Activated naive CD8-positive, alpha-beta T cell treated with anti-CD3 and anti-CD28 coated beads for 36 hours (primary cell): ENCODE measurements at regions not wholly inside any gene's neighbourhood (a gene's known extent, or its start where the extent isn't known, plus 50 kb on each side); places are given as distances from the start of the nearest gene placed in this dataset.
"Not testable (repeated sequence)": the region's sequence is repeated elsewhere in the genome, so short reads cannot be mapped to it uniquely, and the experiment has no call there.

Source experiments
- DNase-seq: peaks from one replicate; pipeline ENCODE4 v3.0.0; 2021
- H3K27ac Mint-ChIP-seq: one replicate; pipeline ENCODE4 v1.8.0; 2022; ENCODE audit warnings: mild to moderate bottlenecking, moderate library complexity, mixed read lengths
- H3K27me3 Mint-ChIP-seq: one replicate; pipeline ENCODE4 v1.8.0; 2022; ENCODE audit warnings: mild to moderate bottlenecking, mixed read lengths
- H3K36me3 Mint-ChIP-seq: one replicate; pipeline ENCODE4 v1.8.0; 2021; ENCODE audit warnings: mild to moderate bottlenecking, mixed read lengths
- H3K4me1 Mint-ChIP-seq: one replicate; pipeline ENCODE4 v1.8.0; 2021; ENCODE audit warnings: mixed read lengths
- H3K4me3 Mint-ChIP-seq: one replicate; pipeline ENCODE4 v1.8.0; 2022; ENCODE audit warnings: mild to moderate bottlenecking, moderate library complexity, mixed read lengths
- H3K9me3 Mint-ChIP-seq: one replicate; pipeline ENCODE4 v1.8.0; 2022; ENCODE audit warnings: mixed read lengths

DNA sequence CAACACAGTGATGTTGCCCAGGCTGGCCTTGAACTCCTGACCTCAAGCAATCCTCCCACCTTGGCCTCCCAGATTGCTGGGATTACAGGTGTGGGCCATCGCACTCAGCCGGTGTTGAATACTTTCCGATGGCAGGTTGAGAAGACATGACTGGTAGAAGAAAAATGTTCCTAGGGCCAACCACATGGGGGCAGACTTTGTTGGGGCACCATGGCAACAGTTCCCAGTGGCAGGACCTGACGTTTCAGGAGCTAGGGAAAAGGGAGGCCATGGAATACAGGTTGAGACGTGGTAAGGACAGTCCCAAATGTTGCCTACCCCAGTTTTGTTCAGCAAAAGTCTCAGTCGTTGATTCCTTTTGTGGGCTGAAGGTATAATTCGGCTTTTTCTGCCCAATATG, 134.6 kb downstream of the ASMT start:
- no peak for DNase-seq
- Mint-ChIP-seq H3K27me3 (no peaks in the 10 kb centered on the region), H3K36me3 (peaks cover 58% of the 10 kb centered on the region), H3K4me3 (no peak overlapping the region), H3K27ac (no peak overlapping the region), H3K9me3 (peaks cover 16% of the 10 kb centered on the region), H3K4me1 (peaks cover 4% of the 10 kb centered on the region)

DNA sequence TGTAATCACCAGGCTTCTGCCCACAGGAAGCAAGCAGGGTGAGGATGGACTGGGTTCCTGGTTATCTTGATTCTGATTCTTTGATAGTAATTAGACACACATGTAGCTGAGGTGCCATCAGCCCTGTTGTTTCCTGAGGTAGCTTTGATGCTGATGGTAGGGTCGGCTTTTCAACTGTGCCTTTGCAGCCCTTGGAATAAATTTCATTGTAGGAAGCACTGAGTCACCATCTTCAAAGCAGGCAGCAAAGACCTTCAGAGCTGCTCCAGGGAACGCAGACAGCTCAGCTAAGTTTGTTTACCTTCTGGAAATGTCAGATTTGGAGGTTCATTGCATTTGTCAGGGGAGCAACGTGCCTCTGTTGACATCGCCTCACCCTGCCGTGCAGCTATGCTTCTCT, 135.4 kb downstream of the ASMT start:
- no peaks in the 10 kb centered on the region for H3K27me3 Mint-ChIP-seq
- no peak for DNase-seq
- H3K4me3 Mint-ChIP-seq, result no peak overlapping the region
- peaks cover 53% of the 10 kb centered on the region for H3K36me3 Mint-ChIP-seq
- peaks cover 17% of the 10 kb centered on the region for H3K9me3 Mint-ChIP-seq
- H3K4me1 Mint-ChIP-seq, result peaks cover 4% of the 10 kb centered on the region
- H3K27ac Mint-ChIP-seq, result no peak overlapping the region

DNA sequence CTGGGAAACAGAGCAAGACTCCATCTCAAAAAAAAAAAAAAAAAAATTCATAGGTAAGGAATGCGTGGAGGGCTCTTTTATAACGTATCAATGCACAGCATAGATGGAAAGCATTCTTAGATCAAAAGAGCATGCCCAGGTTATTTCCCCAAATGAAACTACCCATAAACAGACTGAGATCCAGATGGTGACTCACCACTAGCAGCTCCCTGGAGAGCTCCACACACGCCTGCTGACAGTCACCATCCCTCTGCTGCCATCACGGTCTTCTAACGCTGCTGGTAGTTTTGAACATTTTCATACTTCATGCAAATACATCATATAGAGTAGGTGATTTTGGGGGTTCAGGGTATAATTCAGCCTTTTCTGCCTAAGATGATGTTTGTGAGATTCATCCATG, 136.9 kb downstream of the ASMT start:
- Mint-ChIP-seq H3K4me3 (no peak overlapping the region), H3K9me3 (peaks cover 19% of the 10 kb centered on the region), H3K27ac (no peak overlapping the region), H3K27me3 (no peaks in the 10 kb centered on the region), H3K36me3 (peaks cover 51% of the 10 kb centered on the region), H3K4me1 (peaks cover 4% of the 10 kb centered on the region)
- no peak for DNase-seq

GRCh38 chrX:1752799-1753198, 137.9 kb downstream of the ASMT start:
- not testable (repeated sequence) for H3K4me1 Mint-ChIP-seq, H3K4me3 Mint-ChIP-seq, H3K27me3 Mint-ChIP-seq, DNase-seq, H3K27ac Mint-ChIP-seq
- H3K36me3 Mint-ChIP-seq, result peaks cover 51% of the 10 kb centered on the region
- peaks cover 21% of the 10 kb centered on the region for H3K9me3 Mint-ChIP-seq

- no peak for DNase-seq
- no peak overlapping the region for H3K27ac Mint-ChIP-seq
- H3K4me3 Mint-ChIP-seq, result no peak overlapping the region
- H3K4me1 Mint-ChIP-seq, result peaks cover 4% of the 10 kb centered on the region
- peaks cover 21% of the 10 kb centered on the region for H3K9me3 Mint-ChIP-seq
- H3K36me3 Mint-ChIP-seq, result peaks cover 51% of the 10 kb centered on the region
- no peaks in the 10 kb centered on the region for H3K27me3 Mint-ChIP-seq
These were observed 139.2 kb downstream of the ASMT start for GRCh38 chrX:1754077-1754476.

DNA sequence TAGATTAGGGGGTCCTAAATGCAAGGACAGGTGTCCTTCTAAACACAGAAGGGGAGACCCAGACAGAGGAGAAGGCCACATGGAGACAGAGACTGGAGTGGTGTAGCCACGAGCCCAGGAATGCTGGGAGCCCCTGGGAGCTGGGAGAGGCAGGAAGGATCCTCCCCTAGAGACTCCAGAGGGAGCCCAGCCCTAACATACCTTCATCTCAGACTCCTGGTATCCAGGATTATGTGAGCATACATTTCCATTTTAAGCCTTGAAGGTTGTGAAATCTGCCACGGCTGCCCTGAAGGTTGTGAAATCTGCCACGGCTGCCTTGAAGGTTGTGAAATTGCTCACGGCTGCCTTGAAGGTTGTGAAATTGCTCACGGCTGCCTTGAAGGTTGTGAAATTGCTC, 148.4 kb downstream of the ASMT start:
- Mint-ChIP-seq H3K4me3 (no peak overlapping the region), H3K9me3 (peaks cover 21% of the 10 kb centered on the region), H3K27me3 (no peaks in the 10 kb centered on the region), H3K27ac (no peak overlapping the region), H3K36me3 (peaks cover 45% of the 10 kb centered on the region), H3K4me1 (no peaks in the 10 kb centered on the region)
- DNase-seq, result no peak

GRCh38 chrX:1764883-1765364, 150.1 kb downstream of the ASMT start:
- peaks cover 25% of the 10 kb centered on the region for H3K9me3 Mint-ChIP-seq
- H3K27me3 Mint-ChIP-seq, H3K4me3 Mint-ChIP-seq, H3K4me1 Mint-ChIP-seq, DNase-seq, H3K27ac Mint-ChIP-seq: not testable (repeated sequence)
- peaks cover 39% of the 10 kb centered on the region for H3K36me3 Mint-ChIP-seq

GRCh38 chrX:1767026-1767425, 152.2 kb downstream of the ASMT start:
- no peak for DNase-seq
- Mint-ChIP-seq H3K4me1 (no peaks in the 10 kb centered on the region), H3K27ac (no peak overlapping the region), H3K36me3 (peaks cover 32% of the 10 kb centered on the region), H3K27me3 (no peaks in the 10 kb centered on the region), H3K9me3 (peaks cover 36% of the 10 kb centered on the region), H3K4me3 (no peak overlapping the region)

GRCh38 chrX:1778817-1779216, 164.0 kb downstream of the ASMT start:
- no peak for DNase-seq
- Mint-ChIP-seq H3K4me3 (no peak overlapping the region), H3K27ac (no peak overlapping the region), H3K27me3 (no peaks in the 10 kb centered on the region), H3K4me1 (no peaks in the 10 kb centered on the region), H3K9me3 (peaks cover 6% of the 10 kb centered on the region), H3K36me3 (peaks cover 8% of the 10 kb centered on the region)

GRCh38 chrX:1779626-1780025, 164.8 kb downstream of the ASMT start:
- H3K4me3 Mint-ChIP-seq, result no peak overlapping the region
- DNase-seq, result no peak
- peaks cover 7% of the 10 kb centered on the region for H3K9me3 Mint-ChIP-seq
- no peaks in the 10 kb centered on the region for H3K27me3 Mint-ChIP-seq
- no peaks in the 10 kb centered on the region for H3K4me1 Mint-ChIP-seq
- no peak overlapping the region for H3K27ac Mint-ChIP-seq
- peaks cover 11% of the 10 kb centered on the region for H3K36me3 Mint-ChIP-seq

DNA sequence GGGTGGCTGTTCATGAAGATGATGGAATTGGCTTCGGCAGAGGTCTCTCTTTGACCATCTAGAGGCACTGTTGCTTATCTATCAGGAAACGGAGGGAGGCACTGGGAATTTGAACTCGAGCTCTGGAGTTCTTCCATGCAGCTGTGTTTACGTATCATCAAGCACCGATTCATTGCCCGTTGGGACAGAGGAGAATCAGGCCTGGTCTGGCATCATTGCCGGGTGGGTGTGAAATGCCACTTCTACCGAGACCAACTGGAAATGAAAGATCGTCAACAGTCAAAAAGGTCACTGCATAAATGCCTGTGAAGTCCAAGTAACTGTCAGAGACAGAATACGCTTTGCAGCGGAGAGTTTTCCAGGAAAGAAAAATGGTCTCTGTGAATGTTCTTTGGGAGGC, 166.9 kb downstream of the ASMT start:
- H3K4me3 Mint-ChIP-seq, result no peak overlapping the region
- H3K9me3 Mint-ChIP-seq, result peaks cover 17% of the 10 kb centered on the region
- H3K4me1 Mint-ChIP-seq, result no peaks in the 10 kb centered on the region
- H3K27me3 Mint-ChIP-seq, result no peaks in the 10 kb centered on the region
- H3K27ac Mint-ChIP-seq, result no peak overlapping the region
- peaks cover 14% of the 10 kb centered on the region for H3K36me3 Mint-ChIP-seq
- DNase-seq, result no peak

- no peak for DNase-seq
- Mint-ChIP-seq H3K27me3 (no peaks in the 10 kb centered on the region), H3K4me1 (no peaks in the 10 kb centered on the region), H3K36me3 (peaks cover 12% of the 10 kb centered on the region), H3K4me3 (no peak overlapping the region), H3K9me3 (peaks cover 17% of the 10 kb centered on the region), H3K27ac (no peak overlapping the region)
These were observed 169.9 kb downstream of the ASMT start for GRCh38 chrX:1784773-1785172.

DNA sequence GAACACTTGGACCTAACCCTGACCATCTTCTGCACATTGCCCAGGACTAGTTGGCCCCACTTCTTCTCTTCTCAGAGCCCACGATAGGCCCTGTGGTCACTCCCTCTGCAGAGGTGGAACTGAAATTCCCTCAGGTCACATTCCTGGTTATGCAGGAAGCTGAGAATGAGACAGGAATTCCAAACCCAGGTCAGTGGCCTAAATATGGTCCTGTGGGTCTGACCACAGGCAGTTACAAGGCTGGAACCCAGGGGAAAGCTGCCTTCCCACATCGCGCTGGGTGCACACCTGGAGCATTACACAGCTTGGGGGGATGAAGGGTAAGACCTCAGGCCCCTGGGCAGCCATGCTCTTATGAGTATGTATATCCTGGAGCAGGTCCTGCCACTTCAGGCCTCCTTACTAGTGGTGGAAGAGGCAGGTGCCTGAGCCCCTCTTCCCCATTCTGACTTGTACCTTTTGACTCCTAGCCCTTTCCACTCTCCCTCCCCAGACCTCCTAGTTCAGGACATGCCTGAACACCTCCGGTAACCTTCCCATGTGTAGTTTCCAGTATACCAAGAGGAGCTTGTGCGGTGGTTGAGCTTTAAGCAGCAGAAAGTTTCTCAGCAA, 173.5 kb downstream of the ASMT start:
- no peak overlapping the region for H3K27ac Mint-ChIP-seq
- DNase-seq, result no peak
- no peaks in the 10 kb centered on the region for H3K4me1 Mint-ChIP-seq
- peaks cover 15% of the 10 kb centered on the region for H3K9me3 Mint-ChIP-seq
- H3K4me3 Mint-ChIP-seq, result no peak overlapping the region
- H3K27me3 Mint-ChIP-seq, result no peaks in the 10 kb centered on the region
- peaks cover 8% of the 10 kb centered on the region for H3K36me3 Mint-ChIP-seq

GRCh38 chrX:1792636-1793035, 177.8 kb downstream of the ASMT start:
- Mint-ChIP-seq H3K27ac (no peak overlapping the region), H3K4me3 (no peak overlapping the region), H3K9me3 (no peaks in the 10 kb centered on the region), H3K36me3 (no peaks in the 10 kb centered on the region), H3K27me3 (no peaks in the 10 kb centered on the region), H3K4me1 (no peaks in the 10 kb centered on the region)
- DNase-seq, result no peak

- H3K27me3 Mint-ChIP-seq, result no peaks in the 10 kb centered on the region
- DNase-seq, result no peak
- H3K9me3 Mint-ChIP-seq, result no peaks in the 10 kb centered on the region
- no peak overlapping the region for H3K4me3 Mint-ChIP-seq
- no peak overlapping the region for H3K27ac Mint-ChIP-seq
- no peaks in the 10 kb centered on the region for H3K36me3 Mint-ChIP-seq
- H3K4me1 Mint-ChIP-seq, result no peaks in the 10 kb centered on the region
These were observed 179.7 kb downstream of the ASMT start for GRCh38 chrX:1794586-1794985.

- DNase-seq, result no peak
These were observed 188.1 kb downstream of the ASMT start for GRCh38 chrX:1802912-1803311.

More at GRCh38 chrX:1802912-1803311, 188.1 kb downstream of the ASMT start:
- Mint-ChIP-seq H3K9me3 (no peaks in the 10 kb centered on the region), H3K4me1 (no peaks in the 10 kb centered on the region), H3K36me3 (no peaks in the 10 kb centered on the region), H3K4me3 (no peak overlapping the region), H3K27ac (no peak overlapping the region), H3K27me3 (peaks cover 5% of the 10 kb centered on the region)
